ENCODE measurements at regions not wholly inside any gene's neighbourhood (a gene's known extent, or its start where the extent isn't known, plus 50 kb on each side); places are given as distances from the start of the nearest gene placed in this dataset.

GRCh38 chr3:175916191-175916934, 1057.2 kb downstream of the NAALADL2 start:
- H3K27me3 Mint-ChIP-seq: no peaks in the 10 kb centered on the region
- no peak overlapping the region for H3K27ac Mint-ChIP-seq
- H3K4me3 Mint-ChIP-seq: no peak overlapping the region
- no peaks in the 10 kb centered on the region for H3K36me3 Mint-ChIP-seq
- H3K4me1 Mint-ChIP-seq (ENCODE audit: low read depth): no peaks in the 10 kb centered on the region
- peaks cover 13% of the 10 kb centered on the region for H3K9me3 Mint-ChIP-seq
- no peak for DNase-seq
- intact Hi-C loops (cut with micrococcal nuclease): no loop called here
- POLR2A ChIA-PET: no interaction called here
- CTCF ChIA-PET: no interaction called here

GRCh38 chr3:175914785-175915184, 1055.7 kb downstream of the NAALADL2 start:
- Mint-ChIP-seq H3K27me3 (no peaks in the 10 kb centered on the region), H3K9me3 (peaks cover 10% of the 10 kb centered on the region), H3K4me3 (no peak overlapping the region), H3K4me1 (ENCODE audit: low read depth) (no peaks in the 10 kb centered on the region), H3K27ac (no peak overlapping the region), H3K36me3 (no peaks in the 10 kb centered on the region)
- intact Hi-C loops (cut with micrococcal nuclease): no loop called here
- POLR2A ChIA-PET: no interaction called here
- DNase-seq: no peak
- CTCF ChIA-PET: no interaction called here

- CTCF ChIA-PET: no interaction called here
- POLR2A ChIA-PET: no interaction called here
- no peaks in the 10 kb centered on the region for H3K36me3 Mint-ChIP-seq
Measured at GRCh38 chr3:175913286-175913685, 1054.2 kb downstream of the NAALADL2 start.

GRCh38 chr3:175911937-175912336, 1052.8 kb downstream of the NAALADL2 start:
- DNase-seq: no peak
- no peaks in the 10 kb centered on the region for H3K4me1 Mint-ChIP-seq (ENCODE audit: low read depth)
- intact Hi-C loops (cut with micrococcal nuclease): no loop called here
- H3K36me3 Mint-ChIP-seq: no peaks in the 10 kb centered on the region
- no peaks in the 10 kb centered on the region for H3K27me3 Mint-ChIP-seq
- H3K4me3 Mint-ChIP-seq: no peak overlapping the region
- H3K9me3 Mint-ChIP-seq: peaks cover 15% of the 10 kb centered on the region
- no peak overlapping the region for H3K27ac Mint-ChIP-seq
- ChIA-PET POLR2A (no interaction called here), CTCF (no interaction called here)

More at GRCh38 chr3:175913286-175913685, 1054.2 kb downstream of the NAALADL2 start:
- Mint-ChIP-seq H3K4me1 (ENCODE audit: low read depth) (no peaks in the 10 kb centered on the region), H3K9me3 (peaks cover 7% of the 10 kb centered on the region), H3K27me3 (no peaks in the 10 kb centered on the region), H3K27ac (no peak overlapping the region), H3K4me3 (no peak overlapping the region)
- DNase-seq: no peak
- intact Hi-C loops (cut with micrococcal nuclease): no loop called here

- intact Hi-C loops (cut with micrococcal nuclease): no loop called here
- no peaks in the 10 kb centered on the region for H3K36me3 Mint-ChIP-seq
- no peaks in the 10 kb centered on the region for H3K4me1 Mint-ChIP-seq (ENCODE audit: low read depth)
- no peaks in the 10 kb centered on the region for H3K27me3 Mint-ChIP-seq
- ChIA-PET CTCF (no interaction called here), POLR2A (no interaction called here)
- DNase-seq: no peak
- peaks cover 5% of the 10 kb centered on the region for H3K9me3 Mint-ChIP-seq
- no peak overlapping the region for H3K4me3 Mint-ChIP-seq
- no peak overlapping the region for H3K27ac Mint-ChIP-seq
Measured at GRCh38 chr3:175902226-175902625, 1043.1 kb downstream of the NAALADL2 start.

- Mint-ChIP-seq H3K27me3 (no peaks in the 10 kb centered on the region), H3K4me3 (no peak overlapping the region), H3K27ac (no peak overlapping the region), H3K9me3 (no peaks in the 10 kb centered on the region), H3K36me3 (no peaks in the 10 kb centered on the region), H3K4me1 (ENCODE audit: low read depth) (no peaks in the 10 kb centered on the region)
- ChIA-PET CTCF (no interaction called here), POLR2A (no interaction called here)
- intact Hi-C loops (cut with micrococcal nuclease): no loop called here
- DNase-seq: no peak
Measured at GRCh38 chr3:175898194-175898593, 1039.1 kb downstream of the NAALADL2 start.

GRCh38 chr3:175896655-175897054, 1037.5 kb downstream of the NAALADL2 start:
- Mint-ChIP-seq H3K4me3 (no peak overlapping the region), H3K27me3 (no peaks in the 10 kb centered on the region), H3K27ac (no peak overlapping the region), H3K4me1 (ENCODE audit: low read depth) (no peaks in the 10 kb centered on the region), H3K36me3 (no peaks in the 10 kb centered on the region), H3K9me3 (no peaks in the 10 kb centered on the region)
- intact Hi-C loops (cut with micrococcal nuclease): no loop called here
- DNase-seq: no peak
- POLR2A ChIA-PET: no interaction called here
- CTCF ChIA-PET: no interaction called here

GRCh38 chr3:175895731-175896130, 1036.6 kb downstream of the NAALADL2 start:
- H3K4me3 Mint-ChIP-seq: no peak overlapping the region
- H3K27me3 Mint-ChIP-seq: no peaks in the 10 kb centered on the region
- no peak overlapping the region for H3K27ac Mint-ChIP-seq
- ChIA-PET POLR2A (no interaction called here), CTCF (no interaction called here)
- H3K4me1 Mint-ChIP-seq (ENCODE audit: low read depth): no peaks in the 10 kb centered on the region
- H3K36me3 Mint-ChIP-seq: no peaks in the 10 kb centered on the region
- intact Hi-C loops (cut with micrococcal nuclease): no loop called here
- no peak for DNase-seq
- no peaks in the 10 kb centered on the region for H3K9me3 Mint-ChIP-seq

- CTCF ChIA-PET: no interaction called here
Measured at GRCh38 chr3:175893566-175893965, 1034.4 kb downstream of the NAALADL2 start.

GRCh38 chr3:175890066-175890465, 1030.9 kb downstream of the NAALADL2 start:
- H3K27me3 Mint-ChIP-seq: no peaks in the 10 kb centered on the region
- no peak for DNase-seq
- CTCF ChIA-PET: no interaction called here
- no peaks in the 10 kb centered on the region for H3K4me1 Mint-ChIP-seq (ENCODE audit: low read depth)
- no peak overlapping the region for H3K4me3 Mint-ChIP-seq
- intact Hi-C loops (cut with micrococcal nuclease): no loop called here
- H3K36me3 Mint-ChIP-seq: no peaks in the 10 kb centered on the region
- H3K27ac Mint-ChIP-seq: no peak overlapping the region
- no peaks in the 10 kb centered on the region for H3K9me3 Mint-ChIP-seq
- POLR2A ChIA-PET: no interaction called here

More at GRCh38 chr3:175893566-175893965, 1034.4 kb downstream of the NAALADL2 start:
- H3K4me3 Mint-ChIP-seq: no peak overlapping the region
- no peaks in the 10 kb centered on the region for H3K27me3 Mint-ChIP-seq
- H3K9me3 Mint-ChIP-seq: no peaks in the 10 kb centered on the region
- intact Hi-C loops (cut with micrococcal nuclease): no loop called here
- POLR2A ChIA-PET: no interaction called here
- H3K27ac Mint-ChIP-seq: no peak overlapping the region
- no peak for DNase-seq
- H3K36me3 Mint-ChIP-seq: no peaks in the 10 kb centered on the region
- no peaks in the 10 kb centered on the region for H3K4me1 Mint-ChIP-seq (ENCODE audit: low read depth)

- H3K4me1 Mint-ChIP-seq (ENCODE audit: low read depth): no peaks in the 10 kb centered on the region
- no peaks in the 10 kb centered on the region for H3K36me3 Mint-ChIP-seq
- H3K27me3 Mint-ChIP-seq: no peaks in the 10 kb centered on the region
- no peak overlapping the region for H3K4me3 Mint-ChIP-seq
- no peak overlapping the region for H3K27ac Mint-ChIP-seq
- DNase-seq: no peak
- ChIA-PET CTCF (no interaction called here), POLR2A (no interaction called here)
- intact Hi-C loops (cut with micrococcal nuclease): no loop called here
- H3K9me3 Mint-ChIP-seq: peaks cover 4% of the 10 kb centered on the region
Measured at GRCh38 chr3:175885231-175885766, 1026.2 kb downstream of the NAALADL2 start.

GRCh38 chr3:175879417-175879816, 1020.3 kb downstream of the NAALADL2 start:
- ChIA-PET POLR2A (no interaction called here), CTCF (no interaction called here)
- Mint-ChIP-seq H3K36me3 (no peaks in the 10 kb centered on the region), H3K4me1 (ENCODE audit: low read depth) (no peaks in the 10 kb centered on the region), H3K9me3 (peaks cover 8% of the 10 kb centered on the region), H3K27ac (no peak overlapping the region), H3K27me3 (no peaks in the 10 kb centered on the region), H3K4me3 (no peak overlapping the region)
- intact Hi-C loops (cut with micrococcal nuclease): no loop called here
- no peak for DNase-seq

GRCh38 chr3:175869404-175869803, 1010.3 kb downstream of the NAALADL2 start:
- Mint-ChIP-seq H3K9me3 (peaks cover 4% of the 10 kb centered on the region), H3K36me3 (no peaks in the 10 kb centered on the region), H3K4me3 (no peak overlapping the region), H3K27ac (no peak overlapping the region), H3K4me1 (ENCODE audit: low read depth) (no peaks in the 10 kb centered on the region), H3K27me3 (no peaks in the 10 kb centered on the region)
- CTCF ChIA-PET: no interaction called here
- POLR2A ChIA-PET: no interaction called here
- intact Hi-C loops (cut with micrococcal nuclease): no loop called here
- no peak for DNase-seq
